ENCODE measurements at regions not wholly inside any gene's neighbourhood (a gene's known extent, or its start where the extent isn't known, plus 50 kb on each side); places are given as distances from the start of the nearest gene placed in this dataset.

DNA sequence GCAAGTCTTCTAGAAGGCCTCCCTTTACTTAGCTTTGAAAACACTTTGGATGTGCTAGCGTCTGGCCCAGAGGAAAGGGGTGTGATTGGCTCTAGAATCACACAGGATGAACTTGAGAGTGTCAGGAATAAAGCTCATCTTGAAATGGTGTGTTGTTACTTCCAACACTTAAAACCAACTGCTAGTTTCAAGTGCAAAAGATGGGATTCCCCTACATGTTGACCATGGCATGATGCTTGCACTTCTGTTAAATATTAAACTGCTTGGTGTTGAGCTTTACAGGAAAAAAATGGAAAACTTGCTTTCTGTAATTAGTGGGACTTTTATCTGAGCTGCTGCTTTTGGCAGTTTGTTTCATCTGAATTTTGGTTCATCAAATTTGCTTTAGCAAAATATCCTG, 261.1 kb downstream of the MED10 start:
- no peak for TF ChIP-seq MXD4 (CRISPR knock-in tag; IDR thresholded peaks at IDR 0.05; ENCODE audit: borderline replicate concordance)
- TF ChIP-seq, protein P1, sequence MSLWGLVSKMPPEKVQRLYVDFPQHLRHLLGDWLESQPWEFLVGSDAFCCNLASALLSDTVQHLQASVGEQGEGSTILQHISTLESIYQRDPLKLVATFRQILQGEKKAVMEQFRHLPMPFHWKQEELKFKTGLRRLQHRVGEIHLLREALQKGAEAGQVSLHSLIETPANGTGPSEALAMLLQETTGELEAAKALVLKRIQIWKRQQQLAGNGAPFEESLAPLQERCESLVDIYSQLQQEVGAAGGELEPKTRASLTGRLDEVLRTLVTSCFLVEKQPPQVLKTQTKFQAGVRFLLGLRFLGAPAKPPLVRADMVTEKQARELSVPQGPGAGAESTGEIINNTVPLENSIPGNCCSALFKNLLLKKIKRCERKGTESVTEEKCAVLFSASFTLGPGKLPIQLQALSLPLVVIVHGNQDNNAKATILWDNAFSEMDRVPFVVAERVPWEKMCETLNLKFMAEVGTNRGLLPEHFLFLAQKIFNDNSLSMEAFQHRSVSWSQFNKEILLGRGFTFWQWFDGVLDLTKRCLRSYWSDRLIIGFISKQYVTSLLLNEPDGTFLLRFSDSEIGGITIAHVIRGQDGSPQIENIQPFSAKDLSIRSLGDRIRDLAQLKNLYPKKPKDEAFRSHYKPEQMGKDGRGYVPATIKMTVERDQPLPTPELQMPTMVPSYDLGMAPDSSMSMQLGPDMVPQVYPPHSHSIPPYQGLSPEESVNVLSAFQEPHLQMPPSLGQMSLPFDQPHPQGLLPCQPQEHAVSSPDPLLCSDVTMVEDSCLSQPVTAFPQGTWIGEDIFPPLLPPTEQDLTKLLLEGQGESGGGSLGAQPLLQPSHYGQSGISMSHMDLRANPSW (CRISPR knock-in tag; conservative IDR thresholded peaks at IDR 0.05; ENCODE audit: low read depth), result no peak
- TF ChIP-seq, protein P2, sequence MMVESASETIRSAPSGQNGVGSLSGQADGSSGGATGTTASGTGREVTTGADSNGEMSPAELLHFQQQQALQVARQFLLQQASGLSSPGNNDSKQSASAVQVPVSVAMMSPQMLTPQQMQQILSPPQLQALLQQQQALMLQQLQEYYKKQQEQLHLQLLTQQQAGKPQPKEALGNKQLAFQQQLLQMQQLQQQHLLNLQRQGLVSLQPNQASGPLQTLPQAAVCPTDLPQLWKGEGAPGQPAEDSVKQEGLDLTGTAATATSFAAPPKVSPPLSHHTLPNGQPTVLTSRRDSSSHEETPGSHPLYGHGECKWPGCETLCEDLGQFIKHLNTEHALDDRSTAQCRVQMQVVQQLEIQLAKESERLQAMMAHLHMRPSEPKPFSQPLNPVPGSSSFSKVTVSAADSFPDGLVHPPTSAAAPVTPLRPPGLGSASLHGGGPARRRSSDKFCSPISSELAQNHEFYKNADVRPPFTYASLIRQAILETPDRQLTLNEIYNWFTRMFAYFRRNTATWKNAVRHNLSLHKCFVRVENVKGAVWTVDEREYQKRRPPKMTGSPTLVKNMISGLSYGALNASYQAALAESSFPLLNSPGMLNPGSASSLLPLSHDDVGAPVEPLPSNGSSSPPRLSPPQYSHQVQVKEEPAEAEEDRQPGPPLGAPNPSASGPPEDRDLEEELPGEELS (CRISPR knock-in tag; IDR thresholded peaks at IDR 0.05), result no peak
- Mint-ChIP-seq H3K9me3 (peaks cover 16% of the 10 kb centered on the region; the same call in 1 of the 2 replicates), H3K4me1 (no peaks in the 10 kb centered on the region), H3K27me3 (ENCODE audit: low read depth) (peaks cover 16% of the 10 kb centered on the region), H3K27ac (no peak overlapping the region), H3K36me3 (no peaks in the 10 kb centered on the region), H3K4me3 (no peak overlapping the region)
- ATAC-seq (no peak), DNase-seq (ENCODE audit: low spot score) (no peak)
- CTCF ChIA-PET, result no interaction called here
- POLR2A ChIA-PET, result no interaction called here

DNA sequence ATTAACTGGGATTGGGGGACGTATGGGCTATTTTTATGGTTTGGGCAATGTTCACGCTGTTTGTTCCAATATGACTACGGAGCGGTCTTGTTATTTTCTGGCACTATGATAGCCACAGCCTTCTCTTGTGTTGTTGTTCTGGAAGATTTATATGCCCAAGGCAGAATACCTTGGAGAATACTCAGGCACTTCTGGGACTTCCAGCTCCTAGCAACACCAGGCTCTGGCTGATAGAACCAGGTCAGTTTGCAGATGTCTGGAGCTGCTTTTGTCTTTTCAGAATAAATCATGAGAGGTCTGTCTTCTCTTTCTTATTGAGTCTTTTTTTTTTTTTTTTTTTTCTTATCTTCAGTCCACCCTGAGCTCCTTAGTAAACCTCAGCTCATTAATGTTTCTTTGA, 262.5 kb downstream of the MED10 start:
- Mint-ChIP-seq H3K27ac (no peak overlapping the region), H3K27me3 (ENCODE audit: low read depth) (peaks cover 6% of the 10 kb centered on the region), H3K4me3 (no peak overlapping the region), H3K9me3 (0 out of 2 replicates have a peak, but pooled peaks cover 4% of the 10 kb centered on the region), H3K4me1 (no peaks in the 10 kb centered on the region), H3K36me3 (no peaks in the 10 kb centered on the region)
- CTCF ChIA-PET, result interaction anchor here (0.6 kb wide), 2 partner anchors 165 to 1134 kb away, joined by 3 to 4 read pairs; no protein-coding TSS in a partner anchor
- DNase-seq (ENCODE audit: low spot score), result no peak
- TF ChIP-seq JUN (CRISPR knock-in tag; IDR thresholded peaks at IDR 0.05) (no peak), ZNF317 (CRISPR knock-in tag; IDR thresholded peaks at IDR 0.05; ENCODE audit: borderline replicate concordance, low read depth) (no peak), JAZF1 (CRISPR knock-in tag; IDR thresholded peaks at IDR 0.05) (no peak), NFE2L1 (CRISPR knock-in tag; IDR thresholded peaks at IDR 0.05) (no peak)
- ATAC-seq, result no peak
- POLR2A ChIA-PET, result no interaction called here

DNA sequence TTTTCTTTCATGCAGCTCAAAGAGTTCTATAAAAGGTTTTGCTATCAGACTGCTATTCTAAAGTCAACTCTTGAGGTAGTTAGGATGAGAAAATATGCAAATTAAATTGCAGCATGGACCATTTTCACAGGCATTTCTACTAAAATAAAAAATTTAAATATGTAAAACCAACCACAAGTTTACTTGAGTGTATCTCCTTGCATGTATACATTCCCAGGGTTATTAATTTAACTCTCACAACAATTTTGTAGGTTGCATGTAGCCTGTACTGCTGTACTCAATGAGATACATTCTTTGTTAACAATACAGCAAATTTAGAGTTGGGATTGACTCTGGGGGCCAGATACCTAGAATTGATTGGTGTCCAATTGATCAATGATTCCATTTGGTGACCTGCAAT, 265.8 kb downstream of the MED10 start:
- DNase-seq (ENCODE audit: low spot score), result no peak
- Mint-ChIP-seq H3K4me1 (peaks cover 3% of the 10 kb centered on the region; the same call in 1 of the 2 replicates), H3K27ac (no peak overlapping the region), H3K36me3 (no peaks in the 10 kb centered on the region), H3K4me3 (no peak overlapping the region), H3K27me3 (ENCODE audit: low read depth) (no peaks in the 10 kb centered on the region), H3K9me3 (0 out of 2 replicates have a peak, but pooled peaks cover 3% of the 10 kb centered on the region)
- no peak for ATAC-seq
- TF ChIP-seq GRHL2 (CRISPR knock-in tag; IDR thresholded peaks at IDR 0.05; ENCODE audit: insufficient replicate concordance, severe bottlenecking), result no peak
- no peak for TF ChIP-seq JAZF1 (CRISPR knock-in tag; IDR thresholded peaks at IDR 0.05)
- TF ChIP-seq ZNF138 (CRISPR knock-in tag; conservative IDR thresholded peaks at IDR 0.05), result no peak
- TF ChIP-seq, protein P3, sequence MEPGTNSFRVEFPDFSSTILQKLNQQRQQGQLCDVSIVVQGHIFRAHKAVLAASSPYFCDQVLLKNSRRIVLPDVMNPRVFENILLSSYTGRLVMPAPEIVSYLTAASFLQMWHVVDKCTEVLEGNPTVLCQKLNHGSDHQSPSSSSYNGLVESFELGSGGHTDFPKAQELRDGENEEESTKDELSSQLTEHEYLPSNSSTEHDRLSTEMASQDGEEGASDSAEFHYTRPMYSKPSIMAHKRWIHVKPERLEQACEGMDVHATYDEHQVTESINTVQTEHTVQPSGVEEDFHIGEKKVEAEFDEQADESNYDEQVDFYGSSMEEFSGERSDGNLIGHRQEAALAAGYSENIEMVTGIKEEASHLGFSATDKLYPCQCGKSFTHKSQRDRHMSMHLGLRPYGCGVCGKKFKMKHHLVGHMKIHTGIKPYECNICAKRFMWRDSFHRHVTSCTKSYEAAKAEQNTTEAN (CRISPR knock-in tag; IDR thresholded peaks at IDR 0.05), result no peak
- ChIA-PET CTCF (no interaction called here), POLR2A (no interaction called here)

DNA sequence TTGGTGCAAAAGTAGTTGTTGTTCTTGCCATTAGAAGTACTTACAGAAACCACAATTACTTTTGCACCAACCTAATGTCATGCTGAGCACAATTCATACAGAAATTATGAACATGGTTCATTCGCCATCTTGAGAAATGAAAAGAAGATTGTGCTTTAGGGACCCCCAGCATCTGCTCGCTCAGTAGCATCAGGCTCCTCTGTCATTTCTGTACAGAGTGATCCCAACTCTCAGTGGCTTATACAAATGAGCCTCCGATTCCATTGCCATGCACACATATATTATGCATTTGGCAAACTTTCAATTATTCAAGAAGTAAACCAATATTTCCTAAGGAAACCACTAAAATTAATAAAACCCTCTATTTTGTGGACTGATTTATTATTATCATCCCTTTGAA, 266.2 kb downstream of the MED10 start:
- ChIA-PET CTCF (no interaction called here), POLR2A (no interaction called here)
- no peaks in the 10 kb centered on the region for H3K27me3 Mint-ChIP-seq (ENCODE audit: low read depth)
- H3K9me3 Mint-ChIP-seq, result 0 out of 2 replicates have a peak, but pooled peaks cover 3% of the 10 kb centered on the region
- TF ChIP-seq, protein P4, sequence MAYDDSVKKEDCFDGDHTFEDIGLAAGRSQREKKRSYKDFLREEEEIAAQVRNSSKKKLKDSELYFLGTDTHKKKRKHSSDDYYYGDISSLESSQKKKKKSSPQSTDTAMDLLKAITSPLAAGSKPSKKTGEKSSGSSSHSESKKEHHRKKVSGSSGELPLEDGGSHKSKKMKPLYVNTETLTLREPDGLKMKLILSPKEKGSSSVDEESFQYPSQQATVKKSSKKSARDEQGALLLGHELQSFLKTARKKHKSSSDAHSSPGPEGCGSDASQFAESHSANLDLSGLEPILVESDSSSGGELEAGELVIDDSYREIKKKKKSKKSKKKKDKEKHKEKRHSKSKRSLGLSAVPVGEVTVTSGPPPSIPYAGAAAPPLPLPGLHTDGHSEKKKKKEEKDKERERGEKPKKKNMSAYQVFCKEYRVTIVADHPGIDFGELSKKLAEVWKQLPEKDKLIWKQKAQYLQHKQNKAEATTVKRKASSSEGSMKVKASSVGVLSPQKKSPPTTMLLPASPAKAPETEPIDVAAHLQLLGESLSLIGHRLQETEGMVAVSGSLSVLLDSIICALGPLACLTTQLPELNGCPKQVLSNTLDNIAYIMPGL (CRISPR knock-in tag; IDR thresholded peaks at IDR 0.05), result no peak
- TF ChIP-seq EMX1 (CRISPR knock-in tag; IDR thresholded peaks at IDR 0.05), result no peak
- TF ChIP-seq SMAD4 (CRISPR knock-in tag; IDR thresholded peaks at IDR 0.05), result no peak
- TF ChIP-seq, protein P5, sequence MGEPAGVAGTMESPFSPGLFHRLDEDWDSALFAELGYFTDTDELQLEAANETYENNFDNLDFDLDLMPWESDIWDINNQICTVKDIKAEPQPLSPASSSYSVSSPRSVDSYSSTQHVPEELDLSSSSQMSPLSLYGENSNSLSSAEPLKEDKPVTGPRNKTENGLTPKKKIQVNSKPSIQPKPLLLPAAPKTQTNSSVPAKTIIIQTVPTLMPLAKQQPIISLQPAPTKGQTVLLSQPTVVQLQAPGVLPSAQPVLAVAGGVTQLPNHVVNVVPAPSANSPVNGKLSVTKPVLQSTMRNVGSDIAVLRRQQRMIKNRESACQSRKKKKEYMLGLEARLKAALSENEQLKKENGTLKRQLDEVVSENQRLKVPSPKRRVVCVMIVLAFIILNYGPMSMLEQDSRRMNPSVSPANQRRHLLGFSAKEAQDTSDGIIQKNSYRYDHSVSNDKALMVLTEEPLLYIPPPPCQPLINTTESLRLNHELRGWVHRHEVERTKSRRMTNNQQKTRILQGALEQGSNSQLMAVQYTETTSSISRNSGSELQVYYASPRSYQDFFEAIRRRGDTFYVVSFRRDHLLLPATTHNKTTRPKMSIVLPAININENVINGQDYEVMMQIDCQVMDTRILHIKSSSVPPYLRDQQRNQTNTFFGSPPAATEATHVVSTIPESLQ (CRISPR knock-in tag; IDR thresholded peaks at IDR 0.05), result no peak
- TF ChIP-seq, protein P6, sequence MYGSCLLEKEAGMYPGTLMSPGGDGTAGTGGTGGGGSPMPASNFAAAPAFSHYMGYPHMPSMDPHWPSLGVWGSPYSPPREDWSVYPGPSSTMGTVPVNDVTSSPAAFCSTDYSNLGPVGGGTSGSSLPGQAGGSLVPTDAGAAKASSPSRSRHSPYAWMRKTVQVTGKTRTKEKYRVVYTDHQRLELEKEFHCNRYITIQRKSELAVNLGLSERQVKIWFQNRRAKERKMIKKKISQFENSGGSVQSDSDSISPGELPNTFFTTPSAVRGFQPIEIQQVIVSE (CRISPR knock-in tag; IDR thresholded peaks at IDR 0.05; ENCODE audit: borderline replicate concordance), result no peak
- TF ChIP-seq, protein P7, sequence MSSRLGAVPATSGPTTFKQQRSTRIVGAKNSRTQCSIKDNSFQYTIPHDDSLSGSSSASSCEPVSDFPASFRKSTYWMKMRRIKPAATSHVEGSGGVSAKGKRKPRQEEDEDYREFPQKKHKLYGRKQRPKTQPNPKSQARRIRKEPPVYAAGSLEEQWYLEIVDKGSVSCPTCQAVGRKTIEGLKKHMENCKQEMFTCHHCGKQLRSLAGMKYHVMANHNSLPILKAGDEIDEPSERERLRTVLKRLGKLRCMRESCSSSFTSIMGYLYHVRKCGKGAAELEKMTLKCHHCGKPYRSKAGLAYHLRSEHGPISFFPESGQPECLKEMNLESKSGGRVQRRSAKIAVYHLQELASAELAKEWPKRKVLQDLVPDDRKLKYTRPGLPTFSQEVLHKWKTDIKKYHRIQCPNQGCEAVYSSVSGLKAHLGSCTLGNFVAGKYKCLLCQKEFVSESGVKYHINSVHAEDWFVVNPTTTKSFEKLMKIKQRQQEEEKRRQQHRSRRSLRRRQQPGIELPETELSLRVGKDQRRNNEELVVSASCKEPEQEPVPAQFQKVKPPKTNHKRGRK (CRISPR knock-in tag; IDR thresholded peaks at IDR 0.05; ENCODE audit: borderline replicate concordance), result no peak
- no peak overlapping the region for H3K4me3 Mint-ChIP-seq
- H3K4me1 Mint-ChIP-seq, result peaks cover 7% of the 10 kb centered on the region; the same call in 1 of the 2 replicates
- H3K27ac Mint-ChIP-seq, result no peak overlapping the region
- ATAC-seq (no peak), DNase-seq (ENCODE audit: low spot score) (no peak)
- no peaks in the 10 kb centered on the region for H3K36me3 Mint-ChIP-seq
